Mucosa of descending colon (tissue), 3 donors: ENCODE measurements at regions not wholly inside any gene's neighbourhood (a gene's known extent, or its start where the extent isn't known, plus 50 kb on each side); places are given as distances from the start of the nearest gene placed in this dataset.
"Not testable (repeated sequence)": the region's sequence is repeated elsewhere in the genome, so short reads cannot be mapped to it uniquely, and the experiment has no call there.

Experiments
- ATAC-seq: fragments of 200-7000 bp; cut with Tn5 transposase; one replicate; pipeline ENCODE4 v1.9.1; 2020; ENCODE audit warnings: mild to moderate bottlenecking, moderate library complexity
- DNase-seq, 3 donors: peaks; one replicate each; pipeline ENCODE4 v3.0.0-alpha.2; 2020
- H3K36me3 ChIP-seq: fragments of 200-600 bp; one replicate; pipeline ENCODE4 v1.8.0; 2021; ENCODE audit warnings: low read depth, mild to moderate bottlenecking
- H3K4me1 ChIP-seq: fragments of 200-600 bp; one replicate; pipeline ENCODE4 v1.8.0; 2021; ENCODE audit warnings: low read depth, mild to moderate bottlenecking
- H3K4me3 ChIP-seq: fragments of 200-600 bp; one replicate; pipeline ENCODE4 v1.8.0; 2021; ENCODE audit warnings: mild to moderate bottlenecking
- H3K9me3 ChIP-seq: fragments of 200-600 bp; one replicate; pipeline ENCODE4 v1.8.0; 2021; ENCODE audit warnings: mild to moderate bottlenecking
- intact Hi-C, 2 donors: fragments of 100-400 bp; cut with DNase I in 1 of 2; cut with micrococcal nuclease in 1 of 2; formaldehyde crosslinking; loops; one replicate each; pipeline versions ENCODE4 v1.11.0 to v1.11.1; 2022; cut with DNase I, micrococcal nuclease
- TF ChIP-seq, protein P1 (sequence below): fragments of 200-600 bp; IDR thresholded peaks from one replicate; pipeline ENCODE4 v1.8.0; 2022; ENCODE audit warnings: antibody characterized with exemption, mild to moderate bottlenecking
- donor health status: DM: no; HTN: no; CAD: no; lungs with moderate emphysema.
- donor health status: DM: no; HTN: no; CAD: no.
- donor health status: DM: no; HTN: yes; CAD: no.

DNA sequence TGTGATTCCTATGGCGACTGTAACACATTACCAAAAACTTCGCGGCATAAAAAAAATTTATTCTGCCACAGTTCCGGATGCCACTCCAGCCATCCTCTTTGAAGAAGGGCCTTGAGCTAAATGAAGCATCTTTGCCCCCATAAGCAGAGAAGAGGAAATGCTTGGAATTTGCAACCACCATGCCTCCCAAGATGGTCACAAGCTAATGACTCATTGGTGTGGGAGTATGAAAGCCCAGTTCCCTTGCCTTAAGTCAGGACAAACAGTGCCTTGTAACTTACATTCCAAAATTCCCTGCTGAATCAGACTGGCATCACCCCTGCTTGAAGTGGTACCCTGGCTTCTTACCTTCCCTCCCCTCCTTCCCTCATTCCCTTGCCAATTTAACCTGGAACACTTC is 1077.4 kb downstream of the EPHA3 start:
- no peaks in the 10 kb centered on the region for H3K9me3 ChIP-seq
- TF ChIP-seq, protein P1, sequence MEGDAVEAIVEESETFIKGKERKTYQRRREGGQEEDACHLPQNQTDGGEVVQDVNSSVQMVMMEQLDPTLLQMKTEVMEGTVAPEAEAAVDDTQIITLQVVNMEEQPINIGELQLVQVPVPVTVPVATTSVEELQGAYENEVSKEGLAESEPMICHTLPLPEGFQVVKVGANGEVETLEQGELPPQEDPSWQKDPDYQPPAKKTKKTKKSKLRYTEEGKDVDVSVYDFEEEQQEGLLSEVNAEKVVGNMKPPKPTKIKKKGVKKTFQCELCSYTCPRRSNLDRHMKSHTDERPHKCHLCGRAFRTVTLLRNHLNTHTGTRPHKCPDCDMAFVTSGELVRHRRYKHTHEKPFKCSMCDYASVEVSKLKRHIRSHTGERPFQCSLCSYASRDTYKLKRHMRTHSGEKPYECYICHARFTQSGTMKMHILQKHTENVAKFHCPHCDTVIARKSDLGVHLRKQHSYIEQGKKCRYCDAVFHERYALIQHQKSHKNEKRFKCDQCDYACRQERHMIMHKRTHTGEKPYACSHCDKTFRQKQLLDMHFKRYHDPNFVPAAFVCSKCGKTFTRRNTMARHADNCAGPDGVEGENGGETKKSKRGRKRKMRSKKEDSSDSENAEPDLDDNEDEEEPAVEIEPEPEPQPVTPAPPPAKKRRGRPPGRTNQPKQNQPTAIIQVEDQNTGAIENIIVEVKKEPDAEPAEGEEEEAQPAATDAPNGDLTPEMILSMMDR: no peak
- no peak for DNase-seq
- H3K4me1 ChIP-seq: peaks cover 2% of the 10 kb centered on the region
- intact Hi-C loops: loop anchor here in 1 of 2 donors (10.0 kb wide), 1 partner anchor 1980 kb away; no protein-coding TSS in a partner anchor
- no peaks in the 10 kb centered on the region for H3K36me3 ChIP-seq
- no peak overlapping the region for H3K4me3 ChIP-seq
- ATAC-seq: no peak

DNA sequence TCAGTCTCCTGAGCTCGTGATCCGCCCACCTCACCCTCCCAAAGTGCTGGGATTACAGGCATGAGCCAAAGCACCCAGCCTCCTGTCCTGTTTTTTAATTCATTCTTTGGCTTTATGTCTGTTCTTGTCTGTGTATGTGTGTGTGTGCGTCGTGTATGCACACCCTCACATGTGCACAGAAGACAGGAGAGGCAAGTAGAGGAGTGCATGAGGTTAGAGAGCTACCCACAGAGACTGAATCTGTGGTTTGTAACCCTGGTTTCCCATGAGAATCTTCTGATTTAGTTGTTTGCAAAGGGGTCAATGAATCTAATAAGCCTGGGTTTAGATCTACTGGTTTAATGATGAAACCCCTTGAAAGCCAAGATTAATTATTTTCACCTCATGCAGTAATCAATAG is 1090.0 kb downstream of the EPHA3 start:
- H3K4me1 ChIP-seq, H3K4me3 ChIP-seq, DNase-seq, ATAC-seq, H3K9me3 ChIP-seq, H3K36me3 ChIP-seq, intact Hi-C loops: not testable (repeated sequence)

DNA sequence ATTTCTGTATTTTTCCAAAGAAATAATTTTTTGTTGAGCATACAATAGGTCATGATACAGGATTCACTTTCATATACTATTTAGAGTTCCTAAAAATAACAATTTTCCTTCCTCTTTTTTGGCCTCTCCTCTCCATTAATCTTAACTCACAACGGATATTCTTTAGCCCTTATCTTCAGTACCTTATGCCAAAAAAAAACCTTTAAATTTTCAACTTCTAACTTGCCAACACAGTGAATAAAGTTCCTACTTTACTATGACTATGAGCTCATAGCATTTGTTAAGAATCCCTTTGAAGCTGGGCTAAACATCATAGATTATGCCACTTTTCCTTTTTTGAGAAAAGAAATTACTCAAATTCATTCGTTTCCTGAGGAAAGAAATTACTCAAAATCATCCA is 1095.5 kb downstream of the EPHA3 start:
- H3K4me1 ChIP-seq, H3K36me3 ChIP-seq, intact Hi-C loops, H3K9me3 ChIP-seq, ATAC-seq, H3K4me3 ChIP-seq, DNase-seq: not testable (repeated sequence)

DNA sequence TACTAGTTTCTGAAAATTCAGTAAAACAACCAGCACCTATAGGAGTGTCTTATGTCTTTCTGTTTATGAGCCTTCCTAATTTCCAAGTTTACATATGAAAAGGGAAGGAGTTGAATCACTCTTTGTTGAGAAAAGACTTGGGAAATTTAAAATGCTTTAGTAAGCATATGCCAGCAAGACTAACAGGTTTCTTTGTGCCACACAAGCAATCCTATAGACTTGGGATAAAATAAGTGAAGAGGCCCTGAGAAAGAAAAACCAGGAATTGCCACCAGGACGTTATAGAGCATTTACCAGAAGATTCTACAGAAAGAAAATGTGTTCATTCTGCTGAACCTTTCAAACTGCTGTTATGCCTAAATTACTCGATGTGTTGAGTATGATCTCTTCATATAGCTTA is 1099.1 kb downstream of the EPHA3 start:
- H3K4me1 ChIP-seq, intact Hi-C loops, ATAC-seq, DNase-seq, H3K4me3 ChIP-seq, H3K36me3 ChIP-seq: not testable (repeated sequence)
- peaks cover 13% of the 10 kb centered on the region for H3K9me3 ChIP-seq

DNA sequence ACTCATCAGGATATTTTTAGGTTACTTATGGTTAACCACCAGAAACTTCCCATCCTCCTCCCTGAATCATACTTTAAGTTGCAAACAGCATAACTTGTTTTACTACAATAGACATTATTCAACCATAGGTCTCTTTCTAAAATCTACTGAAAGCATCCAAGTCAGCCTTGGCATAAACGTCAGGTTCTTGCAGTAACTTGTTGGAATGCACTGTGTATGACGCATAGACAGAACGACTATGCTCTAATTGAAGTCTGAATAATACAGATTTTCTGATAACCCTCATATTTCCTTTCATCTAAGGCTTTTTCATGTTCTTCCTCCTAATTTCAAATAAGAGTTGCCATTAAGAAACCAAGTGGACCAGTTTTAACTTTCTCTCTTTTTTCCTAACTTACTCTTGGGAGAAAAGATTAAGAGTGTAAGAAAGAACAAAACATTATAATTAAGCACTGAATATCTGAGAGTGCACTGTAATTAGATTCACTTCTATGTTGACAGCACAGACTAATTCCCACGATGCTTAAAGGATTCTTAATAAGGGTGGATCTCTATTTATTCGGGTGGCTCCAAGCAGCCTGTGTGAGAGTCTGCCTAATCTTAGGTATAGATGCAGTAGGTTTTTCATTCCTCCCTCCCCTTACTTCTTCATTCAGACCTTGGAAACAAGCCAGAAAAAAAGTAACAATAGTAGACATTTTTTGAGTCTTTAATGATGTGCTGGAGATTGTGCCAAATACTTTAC is 1100.1 kb downstream of the EPHA3 start:
- DNase-seq, ATAC-seq, H3K4me1 ChIP-seq, H3K36me3 ChIP-seq, H3K4me3 ChIP-seq, intact Hi-C loops: not testable (repeated sequence)
- peaks cover 15% of the 10 kb centered on the region for H3K9me3 ChIP-seq

DNA sequence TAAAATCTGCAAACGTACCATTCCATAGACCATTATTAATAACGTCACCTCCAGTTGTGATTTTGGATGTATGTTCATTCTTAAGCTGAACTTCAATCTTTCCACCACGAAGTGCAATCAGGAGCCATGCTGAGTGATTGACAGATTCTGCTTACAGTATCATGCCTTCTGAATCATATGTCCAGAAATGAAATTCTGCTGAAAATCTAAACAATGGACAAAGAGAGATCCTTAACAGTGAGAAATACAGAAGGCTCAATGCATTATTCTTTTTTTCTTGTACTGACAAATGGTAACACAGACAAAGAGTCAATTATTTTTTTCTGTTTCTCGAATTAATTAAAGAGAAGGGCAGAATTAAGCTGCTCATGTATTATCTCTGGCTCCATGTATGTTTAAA is 1114.5 kb downstream of the EPHA3 start:
- TF ChIP-seq, protein P1: no peak
- Histone ChIP-seq H3K9me3 (peaks cover 29% of the 10 kb centered on the region), H3K36me3 (no peaks in the 10 kb centered on the region), H3K4me1 (no peaks in the 10 kb centered on the region), H3K4me3 (no peak overlapping the region)
- ATAC-seq (no peak), DNase-seq (no peak)
- intact Hi-C loops: no loop called here

DNA sequence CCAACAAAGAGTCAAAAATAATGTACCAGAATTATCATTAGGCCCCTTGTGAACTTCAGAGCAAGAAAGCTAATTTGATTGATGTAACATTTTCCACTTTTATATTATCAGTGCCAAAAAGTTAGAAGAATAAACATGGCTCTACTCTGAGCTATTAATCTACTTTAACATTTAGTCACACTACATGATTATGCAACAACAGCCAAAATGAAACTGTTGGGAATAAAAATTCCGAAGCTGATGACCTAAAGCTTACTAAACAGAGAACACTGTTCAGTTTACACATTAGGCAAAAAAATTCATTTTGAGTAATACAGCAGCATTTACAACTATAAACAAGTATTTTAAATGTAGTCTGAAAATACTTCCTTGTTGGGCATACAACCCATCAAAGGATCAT is 1134.1 kb downstream of the EPHA3 start:
- no peak for DNase-seq
- no peaks in the 10 kb centered on the region for H3K4me1 ChIP-seq
- no peak for ATAC-seq
- intact Hi-C loops: no loop called here
- no peak overlapping the region for H3K4me3 ChIP-seq
- no peaks in the 10 kb centered on the region for H3K36me3 ChIP-seq
- peaks cover 46% of the 10 kb centered on the region for H3K9me3 ChIP-seq
- TF ChIP-seq, protein P1: no peak

DNA sequence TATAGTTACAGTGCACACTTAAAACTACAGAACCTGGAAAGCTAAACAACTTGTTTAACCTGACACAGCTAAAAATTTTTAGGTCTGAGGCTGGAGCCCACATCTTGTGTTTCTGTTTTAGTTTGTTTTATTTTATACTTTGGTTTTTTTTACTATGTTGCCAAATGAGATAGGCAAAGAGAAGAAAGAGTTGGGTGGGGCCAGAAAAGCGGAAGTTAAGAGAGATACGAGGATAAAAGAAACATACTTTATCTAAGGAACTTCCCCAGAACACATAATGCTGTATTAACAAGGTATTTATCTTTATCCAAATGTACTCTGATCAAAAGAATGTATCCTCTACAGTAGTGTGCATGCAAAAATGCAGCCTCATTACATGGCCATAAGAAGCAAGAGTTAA is 1145.7 kb downstream of the EPHA3 start:
- DNase-seq: no peak
- Histone ChIP-seq H3K4me3 (no peak overlapping the region), H3K9me3 (peaks cover 11% of the 10 kb centered on the region), H3K4me1 (no peaks in the 10 kb centered on the region), H3K36me3 (no peaks in the 10 kb centered on the region)
- TF ChIP-seq, protein P1: no peak
- intact Hi-C loops: no loop called here
- ATAC-seq: no peak
